Lower leg skin (tissue), 4 donors: ENCODE measurements at regions not wholly inside any gene's neighbourhood (a gene's known extent, or its start where the extent isn't known, plus 50 kb on each side); places are given as distances from the start of the nearest gene placed in this dataset.

ENCODE experiments used
- DNase-seq, 2 donors: peaks; one replicate each; pipeline ENCODE4 v3.0.0-alpha.2; 2019; ENCODE audit warnings: low spot score in 2 of 2
- H3K4me3 ChIP-seq: fragments of 200-600 bp; sonication (generic); 2 replicates; pipeline ENCODE4 v1.5.1; 2017; ENCODE audit warnings: mild to moderate bottlenecking, low read depth; ENCODE audit not compliant: poor library complexity, severe bottlenecking
- CTCF ChIP-seq, 3 donors: fragments of 450-650 bp; IDR thresholded peaks; one replicate each; pipeline ENCODE4 v1.5.1; 2016; ENCODE audit warnings: antibody characterized with exemption in 3 of 3, mild to moderate bottlenecking in 3 of 3, moderate library complexity in 2 of 3
- POLR2A ChIP-seq, 2 donors: fragments of 450-650 bp; IDR thresholded peaks; one replicate each; pipeline ENCODE4 v1.6.1; 2016 to 2017; ENCODE audit warnings: antibody characterized with exemption in 2 of 2, mild to moderate bottlenecking in 1 of 2, moderate library complexity in 1 of 2
- WGBS, 2 donors: methylation state at CpG; one replicate each; pipeline ENCODE4 v1.1.5; 2018; 5-methylcytosine and 5-hydroxymethylcytosine counted together
- intact Hi-C: fragments of 100-400 bp; cut with DNase I; formaldehyde crosslinking; loops from one replicate; pipeline ENCODE4 v1.15.0; 2023; ENCODE audit warnings: low total_unique reads

DNA sequence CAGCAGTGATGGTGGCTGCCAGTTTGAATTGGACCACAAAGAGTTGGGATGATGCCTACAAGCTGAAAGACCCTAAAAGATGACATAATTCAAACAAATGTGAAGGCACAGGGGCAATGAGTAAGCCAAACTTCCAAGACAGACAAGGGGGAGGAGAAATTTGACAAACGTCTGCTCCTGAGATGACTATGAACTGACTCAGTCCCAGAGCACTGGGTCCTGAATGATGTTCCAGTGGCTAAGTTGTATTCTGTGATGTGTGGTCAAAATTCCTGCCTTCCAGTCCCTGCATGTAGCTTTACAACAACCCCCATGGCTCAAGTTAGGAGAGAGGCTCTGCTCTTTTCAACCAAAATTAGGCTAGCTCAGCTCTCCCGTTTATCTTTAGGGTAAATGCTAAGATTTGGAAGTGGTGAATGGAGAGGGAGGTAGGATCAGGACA lies 86.1 kb upstream of the SIRPA start:
- no peak overlapping the region for H3K4me3 ChIP-seq
- WGBS, 2 donors = 67 to 77% methylated on average over 2 of the region's 2 CpGs
- intact Hi-C loops = no loop called here
- no peak for TF ChIP-seq CTCF (IDR thresholded peaks at IDR 0.05)
- no peak for TF ChIP-seq POLR2A (IDR thresholded peaks at IDR 0.05)
- DNase-seq = peak in 1 of 2 donors; percentile 12

GRCh38 chr20:1808101-1808500 lies 87.1 kb upstream of the SIRPA start:
- DNase-seq = peak in 1 of 2 donors; percentile 72
- no peak overlapping the region for H3K4me3 ChIP-seq
- TF ChIP-seq POLR2A (IDR thresholded peaks at IDR 0.05) (no peak), CTCF (IDR thresholded peaks at IDR 0.05) (no peak)
- intact Hi-C loops = no loop called here
- 77 to 82% methylated on average over 6 of the region's 6 CpGs for WGBS, 2 donors

DNA sequence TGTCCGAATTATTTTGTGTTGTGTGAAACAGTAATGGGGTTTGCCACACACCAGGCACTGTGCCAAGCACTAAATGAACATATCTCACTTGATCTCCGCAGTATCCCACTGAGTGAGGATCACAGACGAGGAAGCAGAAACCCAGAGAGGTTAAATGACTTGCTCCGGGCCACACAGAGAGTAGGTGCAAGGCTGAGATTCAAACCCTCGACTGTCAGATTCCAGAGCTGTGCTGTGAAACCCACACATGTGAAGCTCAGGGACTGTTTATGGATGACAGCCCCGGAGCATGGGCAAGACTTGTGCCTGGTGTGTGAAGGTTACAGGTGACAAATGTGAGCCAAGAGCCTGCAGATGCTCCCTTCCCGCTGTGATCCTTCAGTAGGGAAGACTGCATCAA lies 87.8 kb upstream of the SIRPA start:
- DNase-seq = peak in 1 of 2 donors; percentile 81
- intact Hi-C loops = no loop called here
- 57 to 75% methylated on average over 7 of the region's 7 CpGs for WGBS, 2 donors
- no peak overlapping the region for H3K4me3 ChIP-seq
- TF ChIP-seq POLR2A (IDR thresholded peaks at IDR 0.05) (no peak), CTCF (IDR thresholded peaks at IDR 0.05) (no peak)

- TF ChIP-seq POLR2A (IDR thresholded peaks at IDR 0.05) (no peak), CTCF (IDR thresholded peaks at IDR 0.05) (no peak)
- no peak overlapping the region for H3K4me3 ChIP-seq
- WGBS, 2 donors = 91 to 92% methylated on average over 7 of the region's 7 CpGs
- intact Hi-C loops = no loop called here
- DNase-seq = peak in 1 of 2 donors; percentile 63
Measured at GRCh38 chr20:1806456-1806855, 88.8 kb upstream of the SIRPA start.

DNA sequence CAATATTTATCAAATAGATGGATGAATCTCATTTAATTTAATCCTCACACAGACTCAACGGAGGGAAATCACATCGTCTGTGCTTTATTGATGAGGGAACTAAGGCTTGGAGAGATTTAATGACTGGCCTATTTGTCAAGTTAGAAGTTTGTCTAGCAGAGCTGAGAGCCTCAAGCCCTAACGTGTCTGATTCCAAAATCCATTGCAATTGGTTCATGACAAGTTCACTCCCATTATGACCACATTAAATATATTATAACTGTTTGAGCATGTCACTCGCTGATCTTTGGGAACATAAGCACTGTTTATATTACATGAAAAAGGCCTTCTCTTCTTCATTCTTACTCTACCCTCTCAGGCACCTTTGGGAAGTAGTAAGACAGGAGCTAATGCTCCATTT lies 89.4 kb upstream of the SIRPA start:
- intact Hi-C loops = no loop called here
- no peak overlapping the region for H3K4me3 ChIP-seq
- WGBS, 2 donors = 43 to 54% methylated on average over 4 of the region's 4 CpGs
- no peak for TF ChIP-seq POLR2A (IDR thresholded peaks at IDR 0.05)
- no peak for TF ChIP-seq CTCF (IDR thresholded peaks at IDR 0.05)
- DNase-seq = no peak

DNA sequence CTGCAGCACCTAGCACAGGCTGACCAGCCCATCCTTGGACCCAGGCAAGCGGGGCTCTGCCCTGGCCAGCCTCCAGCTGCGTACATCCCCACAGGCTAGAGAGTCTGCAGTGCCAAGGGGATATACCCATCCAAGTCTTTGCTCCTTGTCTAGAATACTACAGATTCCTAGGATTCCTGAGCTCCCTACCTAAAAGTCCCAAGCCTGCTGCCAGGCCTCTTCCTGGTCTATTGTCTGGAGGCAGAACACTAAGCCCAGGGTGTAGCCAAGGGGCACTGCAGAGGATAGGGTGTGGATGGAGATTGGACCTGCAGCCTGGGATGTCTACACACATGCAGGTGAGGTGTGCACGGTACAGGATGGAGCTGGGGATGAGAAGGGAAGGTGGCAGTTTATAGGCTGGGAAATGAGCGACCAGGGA lies 90.0 kb upstream of the SIRPA start:
- WGBS, 2 donors = 50 to 72% methylated on average over 4 of the region's 4 CpGs
- peak in 1 of 2 donors; percentile 66 for DNase-seq
- TF ChIP-seq POLR2A (IDR thresholded peaks at IDR 0.05) (no peak), CTCF (IDR thresholded peaks at IDR 0.05) (no peak)
- intact Hi-C loops = no loop called here
- no peak overlapping the region for H3K4me3 ChIP-seq
